ENCODE measurements at regions not wholly inside any gene's neighbourhood (a gene's known extent, or its start where the extent isn't known, plus 50 kb on each side); places are given as distances from the start of the nearest gene placed in this dataset.
"Not testable (repeated sequence)": the region's sequence is repeated elsewhere in the genome, so short reads cannot be mapped to it uniquely, and the experiment has no call there.

DNA sequence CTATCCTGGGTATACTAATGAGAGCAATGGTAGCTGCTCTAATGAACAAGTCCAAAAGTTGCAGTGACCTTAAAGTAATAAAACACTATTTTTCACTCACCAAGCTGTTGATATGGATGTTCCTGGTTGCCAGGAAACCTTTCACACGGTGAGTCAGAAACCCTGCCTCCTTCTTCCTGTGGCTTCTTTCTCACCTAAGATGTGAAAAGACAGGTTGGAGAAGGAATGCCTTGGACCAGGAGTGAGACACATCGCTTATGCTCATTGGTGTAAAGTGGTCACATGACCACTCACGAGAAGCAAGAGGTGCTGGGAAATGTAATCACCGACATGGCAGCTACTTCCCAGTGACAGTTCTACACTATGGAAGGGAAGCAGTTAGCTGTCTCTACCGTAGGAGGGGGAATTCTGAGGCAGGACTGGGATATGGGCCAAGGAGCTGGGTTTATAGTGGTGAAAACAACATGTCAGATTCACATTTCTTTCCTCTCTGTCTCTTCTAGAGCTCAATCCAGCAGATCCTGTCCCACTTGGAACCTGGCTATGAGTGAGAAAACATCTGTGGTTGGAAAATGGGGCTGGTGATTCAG is 320.4 kb upstream of the KLF4 start:
- no peak for DNase-seq

DNA sequence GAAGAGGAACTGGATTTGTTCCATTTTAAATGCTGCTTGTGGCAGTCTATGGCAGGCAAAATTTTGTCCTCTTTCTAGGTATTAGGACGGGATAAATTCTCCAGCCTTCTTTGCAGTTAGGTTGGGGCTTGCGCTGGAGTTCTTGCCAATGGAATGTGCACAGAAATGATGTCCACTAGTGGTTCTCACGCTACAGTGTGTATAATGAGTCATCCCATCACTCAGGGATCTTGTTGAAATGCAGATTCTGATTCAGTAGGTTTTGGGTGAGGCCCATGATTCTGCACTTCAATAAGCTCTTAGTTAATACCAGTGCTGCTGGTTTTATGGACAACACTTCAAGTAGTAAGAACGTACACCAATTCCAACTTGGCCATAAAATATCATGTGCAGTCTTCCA is 317.6 kb upstream of the KLF4 start:
- no peak for DNase-seq

DNA sequence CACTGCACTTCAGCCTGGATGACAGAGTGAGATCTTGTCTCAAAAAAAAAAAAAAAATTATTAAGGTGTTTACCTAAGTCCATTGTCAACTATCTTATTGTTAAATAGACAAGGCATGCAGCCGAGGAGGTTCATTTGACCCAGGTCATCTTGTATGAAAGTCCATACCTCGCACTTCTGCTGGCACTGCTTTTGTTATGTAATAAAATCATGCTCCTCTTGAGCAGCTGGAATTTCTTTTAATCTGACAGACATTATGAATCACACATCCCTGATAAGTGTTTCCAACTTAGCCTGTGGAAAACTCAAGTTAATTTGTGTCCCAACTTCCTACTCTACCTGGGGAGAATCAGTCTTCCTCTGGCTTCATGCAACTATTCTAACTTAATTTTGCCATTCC is 315.6 kb upstream of the KLF4 start:
- no peak for DNase-seq

DNA sequence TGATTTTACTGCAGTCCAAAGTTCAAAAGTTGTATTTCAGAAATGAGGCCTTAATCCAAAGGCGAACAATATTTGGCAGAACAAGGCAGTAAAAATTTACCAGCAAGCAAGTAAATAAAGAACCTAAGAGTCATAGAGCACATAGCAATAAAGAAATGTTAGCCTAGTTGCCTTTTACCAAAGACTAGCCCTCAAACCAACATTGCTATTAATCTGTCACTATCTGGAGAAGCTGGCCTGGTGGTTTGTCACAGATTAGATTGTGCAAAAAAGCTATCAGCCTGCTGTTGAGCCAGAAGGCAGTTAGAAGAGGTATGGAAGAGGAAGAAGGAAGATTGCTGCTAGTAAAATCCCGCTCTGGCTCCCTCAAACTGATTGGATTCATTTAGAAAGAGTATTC is 304.7 kb upstream of the KLF4 start:
- no peak for DNase-seq

DNA sequence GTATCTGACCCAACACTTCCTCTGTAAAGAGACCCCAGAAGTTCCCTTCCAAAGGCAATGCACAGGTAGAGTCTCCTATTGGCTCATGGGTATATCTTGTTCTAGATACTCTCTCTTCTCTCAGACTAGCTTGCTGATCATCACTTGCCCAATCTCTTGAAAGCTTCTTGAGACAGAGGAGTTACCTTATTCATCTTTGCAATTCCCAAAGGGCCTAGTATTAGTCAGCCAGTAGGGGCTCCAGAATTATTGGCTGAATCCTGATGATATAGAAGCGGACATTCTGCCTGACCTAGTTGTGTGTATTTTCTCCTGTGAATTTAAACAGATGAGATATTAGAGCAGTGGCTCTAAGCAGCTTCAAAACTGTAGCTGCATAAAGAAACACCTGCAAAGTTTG is 304.0 kb upstream of the KLF4 start:
- no peak for DNase-seq

DNA sequence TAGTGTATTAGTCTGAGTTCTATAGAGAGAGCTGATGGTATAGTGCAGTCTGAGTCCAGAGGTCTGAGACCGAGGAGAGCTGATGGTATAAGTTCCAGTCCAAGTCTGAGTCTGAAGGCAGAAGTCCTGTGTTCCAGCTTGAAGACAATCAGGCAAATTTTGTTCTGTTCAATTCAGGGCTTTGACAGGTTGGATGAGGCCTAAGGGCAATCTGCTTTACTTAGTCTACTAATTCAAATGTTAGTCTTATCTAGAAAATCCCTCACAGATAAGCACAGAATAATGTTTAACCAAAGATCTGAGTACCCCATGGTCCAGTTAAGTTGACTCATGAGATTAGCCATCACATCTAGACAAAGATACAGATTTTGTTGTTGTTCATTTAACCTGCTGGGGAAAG is 303.0 kb upstream of the KLF4 start:
- DNase-seq: no peak

DNA sequence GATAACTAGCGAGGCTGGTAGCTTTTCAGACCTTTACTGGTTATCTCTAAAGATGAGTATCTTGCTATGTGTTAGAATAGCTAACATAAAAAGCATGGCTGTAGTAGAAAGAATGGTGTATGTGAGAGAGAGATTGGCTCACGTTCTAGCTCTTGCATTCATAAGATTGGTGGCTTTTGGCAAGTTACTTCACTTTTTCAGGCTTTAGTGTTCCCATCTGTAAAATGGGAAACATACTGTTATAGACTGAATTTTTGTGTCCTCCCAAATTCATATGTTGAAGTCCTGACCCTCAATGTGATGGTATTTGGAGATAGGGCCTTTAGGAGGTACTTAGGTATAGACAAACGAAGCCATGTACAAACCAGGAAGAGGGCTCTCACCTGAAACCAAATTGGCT is 302.4 kb upstream of the KLF4 start:
- DNase-seq: no peak

DNA sequence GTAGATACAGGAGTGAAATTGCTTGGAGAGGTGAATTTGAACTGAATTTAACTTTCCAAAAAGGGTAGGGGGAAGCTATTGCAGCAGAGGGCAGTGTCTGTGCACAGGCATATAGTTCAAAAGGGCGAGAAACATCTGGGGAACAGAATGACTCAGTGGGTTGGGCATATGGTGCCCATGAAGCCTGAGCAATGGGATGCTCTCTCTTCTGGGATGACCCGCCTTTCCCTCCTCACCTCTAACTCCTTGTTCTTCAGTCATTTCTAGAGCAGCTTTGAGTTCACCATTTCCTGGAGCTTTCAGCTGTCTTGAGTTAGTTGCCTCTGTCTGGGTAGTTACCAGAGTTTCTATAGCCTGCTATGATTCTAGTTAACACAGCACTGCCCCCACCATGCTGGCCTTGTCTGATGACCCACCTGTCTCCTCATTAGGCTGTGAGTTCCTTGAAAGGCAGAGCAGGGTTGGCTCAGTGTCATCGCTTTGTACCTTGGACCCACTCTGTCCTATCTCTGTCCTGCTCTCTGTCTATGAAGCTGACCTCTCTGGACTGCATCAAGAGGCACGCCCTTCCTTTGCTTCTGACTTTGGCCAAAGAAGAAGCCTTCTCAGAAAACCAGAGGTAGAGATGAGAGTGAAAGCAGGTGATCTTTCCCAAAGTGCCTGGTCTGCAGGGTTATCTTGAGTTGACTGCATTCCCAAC is 299.6 kb upstream of the KLF4 start:
- no peak for DNase-seq

DNA sequence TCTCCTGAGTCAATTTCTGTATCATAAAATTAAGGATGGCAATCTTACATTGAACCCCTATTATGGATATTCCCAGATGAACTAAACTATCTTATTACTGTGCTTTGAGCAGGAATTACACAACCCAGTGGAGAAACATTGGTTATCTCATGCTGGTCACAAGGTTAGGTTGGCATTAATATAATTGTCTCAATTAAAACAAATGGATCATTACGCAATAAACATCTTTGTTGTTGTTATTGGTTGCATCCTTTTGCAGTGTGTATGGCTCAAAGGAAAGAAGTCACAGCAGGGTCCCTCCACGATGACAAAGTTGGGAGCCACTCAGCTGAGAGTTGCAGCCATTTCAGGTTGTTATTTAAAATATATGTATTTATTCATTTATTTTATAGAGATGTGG is 297.0 kb upstream of the KLF4 start:
- no peak for DNase-seq

DNA sequence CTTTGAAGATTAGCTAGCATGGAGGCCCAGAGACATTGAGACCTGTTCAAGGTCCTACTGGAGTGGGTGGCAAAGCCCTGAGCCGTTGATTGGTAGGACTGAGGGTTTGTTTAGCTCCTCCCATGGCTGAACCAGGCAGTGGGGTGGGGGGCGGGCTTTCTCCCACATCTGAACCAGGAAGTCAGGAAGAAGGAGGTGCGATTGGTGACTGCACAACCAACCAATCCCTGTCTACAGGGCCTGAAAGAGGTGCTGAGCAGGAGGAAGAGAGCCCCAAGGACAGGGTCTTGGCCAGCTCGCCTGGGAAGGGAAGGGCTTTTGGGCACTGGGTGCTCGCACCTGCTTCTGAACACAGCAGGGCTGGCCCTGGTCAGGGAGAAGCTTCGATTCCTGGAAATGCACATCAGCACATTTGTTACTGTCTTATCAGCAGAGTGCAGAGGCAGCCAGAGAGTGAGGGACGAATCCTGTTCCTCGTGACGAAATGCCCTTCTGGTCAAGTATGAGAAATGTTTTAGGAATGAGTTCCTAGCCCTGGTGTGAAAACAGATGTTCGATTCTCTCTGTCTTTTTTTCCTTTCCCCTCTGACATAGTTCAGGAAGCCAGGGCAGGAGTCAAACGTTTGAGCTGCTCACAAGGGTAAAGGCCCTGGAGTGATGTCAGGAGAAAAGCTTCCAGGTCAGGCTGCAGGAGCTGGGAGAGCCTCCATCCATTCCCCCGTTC is 294.8 kb upstream of the KLF4 start:
- DNase-seq: no peak

DNA sequence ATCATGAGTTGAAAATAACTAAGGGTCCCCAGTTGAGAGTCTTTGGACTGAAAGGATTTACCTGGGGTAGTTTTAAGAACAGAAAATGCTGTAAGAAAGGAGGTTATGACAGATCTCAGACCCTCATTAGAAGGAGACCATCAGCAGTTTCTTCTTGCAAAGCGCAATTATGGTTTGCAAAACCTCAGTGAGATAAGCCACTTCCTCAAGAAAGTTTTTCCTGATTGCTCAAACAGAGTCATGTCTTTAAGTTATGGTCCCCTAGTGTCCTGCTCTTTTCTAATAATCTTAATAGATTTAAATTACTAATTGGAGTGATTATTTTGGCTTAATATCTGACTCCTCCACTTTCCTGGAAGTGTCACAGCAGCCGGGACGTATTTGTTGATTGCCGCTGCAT is 293.2 kb upstream of the KLF4 start:
- no peak for DNase-seq

DNA sequence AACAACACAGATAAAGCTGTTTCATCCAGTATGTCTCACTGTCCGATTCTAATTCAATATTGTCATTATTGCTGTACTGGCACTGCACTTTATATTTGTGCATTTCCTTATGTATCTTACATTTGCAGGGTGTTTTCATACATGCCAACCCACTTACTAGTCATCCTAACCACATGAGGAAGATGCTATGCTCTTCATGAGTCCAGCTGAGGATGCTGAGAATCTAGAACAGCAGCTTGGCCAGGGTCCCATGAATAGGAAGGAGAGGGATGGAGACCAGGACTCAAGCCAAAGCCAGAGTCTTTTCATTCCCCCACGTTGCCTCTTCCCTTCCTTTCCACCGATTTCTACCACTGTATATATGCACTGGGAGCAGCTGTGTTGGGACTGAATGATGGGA is 292.8 kb upstream of the KLF4 start:
- DNase-seq: no peak

DNA sequence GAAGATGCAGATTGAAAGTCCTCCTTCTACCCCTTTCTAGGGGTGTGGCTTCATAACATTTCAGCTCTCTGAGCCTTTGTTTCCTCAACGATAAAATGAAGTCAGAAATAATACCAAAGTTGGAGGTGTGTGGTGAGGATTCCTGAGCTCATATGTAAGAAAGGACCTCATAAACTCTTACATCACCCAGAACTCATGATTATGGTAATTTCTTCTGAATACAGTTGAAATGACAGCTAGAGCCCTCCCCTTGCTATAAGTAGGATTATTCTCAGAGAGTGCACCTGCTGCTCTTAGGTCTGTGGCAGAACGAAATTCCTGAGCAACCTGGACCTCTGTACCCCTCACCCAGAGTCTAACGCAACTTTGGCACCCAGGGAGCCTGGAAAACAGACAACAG is 291.4 kb upstream of the KLF4 start:
- DNase-seq: no peak

DNA sequence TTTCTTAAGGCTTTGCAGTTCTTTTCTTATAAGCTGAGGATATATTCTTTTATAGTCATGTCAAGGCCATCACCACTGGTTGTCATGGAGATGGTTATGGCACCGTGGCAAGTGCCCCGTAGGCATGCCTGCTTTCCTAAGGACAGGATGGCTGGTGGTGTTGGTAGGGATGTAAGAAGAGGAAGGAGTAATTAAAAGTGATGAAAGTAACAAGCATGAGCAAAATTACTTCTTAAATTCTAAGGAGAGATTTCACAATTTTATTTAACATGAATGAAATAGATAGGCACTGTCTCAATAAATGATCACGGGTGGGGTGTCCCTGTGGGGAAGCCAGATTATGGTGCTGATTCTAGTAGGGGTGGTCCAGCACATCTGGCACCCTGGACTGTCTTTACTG is 290.2 kb upstream of the KLF4 start:
- no peak for DNase-seq

DNA sequence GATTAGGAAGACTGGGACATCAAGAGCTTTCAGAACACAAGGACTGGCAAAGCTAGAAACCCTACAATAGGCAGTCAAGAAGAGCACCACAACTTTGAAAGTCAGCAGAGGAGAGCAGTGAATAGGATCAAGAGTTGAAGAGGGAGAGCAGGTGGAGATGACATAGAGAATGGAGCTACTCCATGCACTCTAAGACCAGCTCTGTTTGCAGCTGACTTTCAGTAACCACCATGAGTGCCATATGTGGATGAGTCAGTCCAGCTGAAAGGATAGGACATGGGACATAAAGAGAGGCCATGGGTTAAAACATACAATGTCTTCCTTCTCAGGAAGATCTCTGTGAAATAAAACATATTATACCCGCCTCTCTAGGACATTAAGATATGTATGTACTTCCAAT is 289.1 kb upstream of the KLF4 start:
- DNase-seq: no peak

DNA sequence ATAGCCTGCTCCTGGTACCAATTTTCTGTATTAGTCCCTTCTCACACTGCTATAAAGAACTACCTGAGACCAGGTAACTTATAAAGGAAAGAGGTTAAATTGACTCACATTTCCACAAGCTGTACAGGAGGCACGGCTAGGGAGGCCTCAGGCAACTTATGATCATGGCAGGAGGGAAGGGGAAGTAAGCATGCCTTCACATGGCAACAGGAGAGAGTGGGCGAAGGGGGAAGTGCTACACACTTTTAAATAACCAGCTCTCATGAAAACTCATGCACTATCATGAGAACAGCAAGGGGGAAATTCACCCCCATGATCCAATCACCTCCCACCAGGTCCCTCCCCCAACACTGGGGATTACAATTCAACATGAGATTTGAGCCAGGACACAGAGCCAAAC is 284.5 kb upstream of the KLF4 start:
- not testable (repeated sequence) for DNase-seq

DNA sequence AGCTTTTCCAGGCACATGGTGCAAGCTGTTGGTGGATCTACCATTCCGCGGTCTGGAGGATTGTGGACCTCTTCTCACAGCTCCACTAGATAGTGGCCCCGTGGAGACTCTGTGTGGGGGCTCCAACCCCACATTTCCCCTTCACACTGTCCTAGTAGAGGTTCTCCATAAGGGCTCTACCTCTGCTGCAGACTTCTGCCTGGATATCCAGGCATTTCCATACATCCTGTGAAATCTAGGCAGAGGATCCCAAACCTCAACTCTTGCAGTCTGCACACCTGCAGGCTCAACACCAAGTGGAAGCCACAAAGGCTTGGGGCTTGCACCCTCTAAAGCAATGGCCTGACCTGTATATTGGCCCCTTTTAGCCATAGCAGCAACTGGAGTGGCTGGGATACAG is 283.4 kb upstream of the KLF4 start:
- no peak for DNase-seq

DNA sequence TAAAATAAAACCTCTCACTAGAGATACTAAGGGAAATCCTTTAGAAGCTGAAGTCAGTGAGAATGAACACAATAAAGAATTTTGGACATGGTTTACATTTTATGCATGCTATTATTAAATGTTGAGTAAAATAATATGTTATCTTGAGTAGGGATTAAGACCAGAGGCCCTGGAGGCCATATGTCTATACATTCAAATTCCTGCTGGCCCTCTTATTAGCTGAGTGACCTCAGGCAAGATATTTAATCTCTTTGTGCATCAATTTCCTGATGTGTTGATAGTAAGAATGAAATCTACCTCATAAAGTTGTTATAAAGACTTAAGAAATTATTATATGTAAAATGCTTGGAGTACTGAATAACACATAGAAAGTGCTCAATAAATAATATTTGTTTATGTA is 281.1 kb upstream of the KLF4 start:
- no peak for DNase-seq

DNA sequence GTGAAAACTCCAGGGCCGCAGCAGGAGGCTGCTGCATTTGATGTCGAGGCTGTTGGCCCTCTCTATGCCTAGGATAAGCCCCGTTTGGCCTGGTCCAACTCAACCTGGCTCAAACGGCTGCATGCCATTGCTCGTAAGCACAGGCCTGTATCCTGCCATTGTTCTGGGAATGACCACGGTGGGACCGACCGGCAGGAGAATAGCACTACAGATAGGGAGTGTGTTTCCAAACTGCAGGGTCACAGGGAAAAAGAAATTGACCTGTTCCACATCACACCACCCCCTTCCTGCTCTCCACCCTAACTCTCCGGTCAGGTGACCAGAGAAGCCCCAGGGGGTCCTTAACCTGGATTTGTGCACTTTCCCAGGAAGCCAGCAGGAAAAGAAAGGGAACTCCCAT is 278.7 kb upstream of the KLF4 start:
- no peak for DNase-seq

DNA sequence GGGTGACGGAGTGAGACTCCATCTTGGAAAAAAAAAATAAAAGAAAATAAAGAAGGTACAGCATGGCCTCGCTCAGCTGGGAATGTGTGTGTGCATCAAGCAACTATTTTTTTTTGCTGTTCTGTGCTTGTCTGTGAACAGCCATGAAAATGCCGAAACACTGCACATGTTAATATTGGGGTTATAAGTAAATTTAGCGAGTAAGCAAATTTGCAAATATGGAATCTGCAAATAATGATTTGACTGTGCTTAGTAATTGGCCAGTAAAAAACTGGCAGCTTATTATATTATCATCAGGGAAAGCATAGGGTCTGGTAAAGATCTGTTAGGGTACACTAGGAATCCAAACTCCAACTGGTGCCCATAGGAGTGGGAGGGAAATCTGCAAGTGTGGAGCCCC is 278.1 kb upstream of the KLF4 start:
- no peak for DNase-seq

DNA sequence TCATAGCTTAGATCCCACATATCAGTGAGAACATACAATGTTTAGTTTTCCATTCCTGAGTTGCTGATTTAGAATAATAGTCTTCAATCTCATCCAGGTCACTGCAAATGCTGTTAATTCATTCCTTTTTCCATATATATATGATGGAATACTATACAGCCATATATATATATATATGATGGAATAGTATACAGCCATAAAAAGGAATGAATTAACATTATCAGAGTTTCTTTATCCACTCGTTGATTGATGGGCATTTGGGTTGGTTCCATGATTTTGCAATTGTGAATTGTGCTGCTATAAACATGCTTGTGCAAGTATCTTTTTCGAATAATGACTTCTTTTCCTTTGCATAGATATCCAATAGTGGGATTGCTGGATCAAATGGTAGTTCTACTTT is 273.9 kb upstream of the KLF4 start:
- DNase-seq: not testable (repeated sequence)

DNA sequence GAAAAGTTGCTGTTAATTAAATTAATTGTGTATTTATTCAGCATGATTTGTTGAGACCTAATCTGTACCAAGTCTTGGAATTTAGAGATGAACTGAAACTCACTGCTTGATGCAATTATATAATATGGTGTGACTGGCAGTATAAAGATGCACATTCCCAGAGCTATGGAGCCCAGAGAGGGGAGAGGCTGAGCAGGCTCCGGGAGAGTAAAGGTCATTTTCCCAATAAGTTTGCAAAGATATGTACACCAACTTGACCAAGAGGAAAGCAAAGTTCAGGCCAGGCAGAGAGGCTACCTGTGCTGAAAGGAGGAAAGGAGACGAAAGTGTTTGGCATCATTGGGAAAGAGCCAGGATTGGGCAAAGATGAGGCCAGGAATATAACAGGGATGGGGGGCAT is 271.7 kb upstream of the KLF4 start:
- no peak for DNase-seq

DNA sequence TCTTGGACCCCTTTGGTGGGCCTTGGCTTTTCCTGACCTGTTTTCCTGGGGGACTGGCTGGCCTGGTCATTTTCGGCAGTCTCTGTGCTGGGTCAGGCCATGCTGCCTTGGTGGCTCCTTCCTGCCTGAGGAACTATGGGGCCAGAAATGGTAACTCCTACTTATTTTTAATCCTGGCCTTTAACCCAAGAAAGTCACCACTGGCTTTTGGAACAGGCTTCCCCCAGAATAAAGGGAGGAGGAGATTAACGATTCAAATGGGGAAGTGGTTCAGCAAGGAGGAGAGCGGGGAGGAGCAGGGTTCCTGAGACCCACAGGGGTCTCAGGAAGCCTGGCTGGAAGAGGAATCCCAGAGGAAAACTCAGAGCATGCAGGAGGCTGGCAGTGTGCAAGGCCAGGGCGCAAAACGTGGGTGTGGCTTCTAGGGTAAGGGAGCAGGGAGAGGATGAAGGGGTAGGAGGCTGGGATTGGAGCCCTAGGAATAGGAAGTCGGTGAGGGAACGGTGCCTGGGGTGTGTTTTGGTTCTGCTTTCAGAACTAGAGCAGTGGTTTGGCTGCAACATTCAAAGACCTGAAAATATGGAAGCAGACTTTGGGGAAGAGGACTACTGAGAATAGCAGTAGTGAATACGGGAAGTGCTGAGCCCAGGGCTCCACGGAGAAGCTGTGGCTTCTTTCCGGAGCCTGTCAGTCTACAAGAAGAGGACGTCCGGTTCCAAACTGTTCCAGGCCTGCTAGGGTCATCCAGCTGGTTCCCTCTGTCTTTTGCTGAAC is 271.1 kb upstream of the KLF4 start:
- no peak for DNase-seq

DNA sequence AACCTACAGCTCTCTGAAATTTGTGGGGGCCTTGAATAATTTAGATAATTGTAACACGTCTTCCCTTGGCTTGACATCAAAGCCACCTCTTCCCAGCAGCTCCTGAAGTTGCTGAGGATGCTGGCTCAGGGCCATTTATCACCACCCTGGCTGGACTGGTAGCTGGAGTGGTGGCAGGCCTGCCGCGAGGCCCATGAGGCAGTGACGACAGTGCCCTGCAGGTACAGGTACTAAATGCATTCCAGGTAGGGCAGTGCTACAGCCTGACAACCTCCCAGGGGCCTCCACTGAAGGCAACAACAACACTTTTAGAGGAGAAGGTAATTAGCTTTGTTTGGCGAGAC is 270.2 kb upstream of the KLF4 start:
- DNase-seq: no peak

Data from eye (tissue), 1 donor.